Caco-2 (cell line): ENCODE measurements at regions not wholly inside any gene's neighbourhood (a gene's known extent, or its start where the extent isn't known, plus 50 kb on each side); places are given as distances from the start of the nearest gene placed in this dataset.

Experiments used
- BruUV-seq: library from RNA; stranded (reverse); fragments of 400-500 nt; replicated peaks from 2 replicates; lab custom pipeline; 2021; lab: Mats Ljungman, UMichigan
- CTCF ChIA-PET: fragments of 300-600 bp; sonication (Branson Sonifier 250); formaldehyde crosslinking; loops from one replicate; lab custom pipeline; 2022; ENCODE audit warnings: antibody characterized with exemption; lab: Charles Lee
- POLR2A ChIA-PET: fragments of 300-600 bp; sonication (Branson Sonifier 250); formaldehyde crosslinking; loops from one replicate; lab custom pipeline; 2022; ENCODE audit warnings: antibody characterized with exemption; lab: Charles Lee
- DNase-seq, 2 experiments: peaks; one replicate each; pipeline versions ENCODE4 v3.0.0 to v3.0.0-alpha.2; 2020 to 2022
- H3K27me3 ChIP-seq: replicated peaks from 2 replicates; pipeline ENCODE4 v1.6.0; 2011; ENCODE audit warnings: low read length; ENCODE audit not compliant: control insufficient read depth, insufficient read depth
- H3K36me3 ChIP-seq: 2 replicates; pipeline ENCODE4 v1.5.1; 2011; ENCODE audit warnings: low read length; ENCODE audit not compliant: control insufficient read depth, insufficient read depth
- H3K4me1 ChIP-seq: fragments of 250-450 bp; sonication (Bioruptor Pico); 2 replicates; pipeline ENCODE4 v1.5.1; 2020; ENCODE audit warnings: mild to moderate bottlenecking
- H3K4me3 ChIP-seq: 2 replicates; pipeline ENCODE4 v1.5.1; 2011; ENCODE audit warnings: low read depth, mild to moderate bottlenecking, control low read depth, low read length
- H3K9me3 ChIP-seq: fragments of 250-450 bp; sonication (Bioruptor Pico); 2 replicates; pipeline ENCODE4 v1.5.1; 2020; ENCODE audit warnings: mild to moderate bottlenecking, moderate library complexity
- H3K27ac Mint-ChIP-seq: one replicate; pipeline ENCODE4 v1.8.0; 2022; ENCODE audit warnings: mixed read lengths; ENCODE audit not compliant: unreplicated experiment
- H3K27me3 Mint-ChIP-seq: one replicate; pipeline ENCODE4 v1.8.0; 2022; ENCODE audit warnings: mixed read lengths; ENCODE audit not compliant: insufficient read depth, unreplicated experiment
- H3K36me3 Mint-ChIP-seq: one replicate; pipeline ENCODE4 v1.8.0; 2022; ENCODE audit warnings: mild to moderate bottlenecking, mixed read lengths; ENCODE audit not compliant: insufficient read depth, unreplicated experiment
- H3K4me1 Mint-ChIP-seq: one replicate; pipeline ENCODE4 v1.8.0; 2022; ENCODE audit warnings: low read depth, mixed read lengths; ENCODE audit not compliant: unreplicated experiment
- H3K4me3 Mint-ChIP-seq: one replicate; pipeline ENCODE4 v1.8.0; 2022; ENCODE audit warnings: mild to moderate bottlenecking, moderate library complexity, mixed read lengths; ENCODE audit not compliant: unreplicated experiment
- H3K9me3 Mint-ChIP-seq: one replicate; pipeline ENCODE4 v1.8.0; 2022; ENCODE audit warnings: mixed read lengths; ENCODE audit not compliant: unreplicated experiment
- CTCF ChIP-seq, 2 experiments: fragments of 200-600 bp in 1 of 2; IDR thresholded peaks; 1 replicate in 1 of 2; 2 replicates in 1 of 2; pipeline versions ENCODE4 v1.5.1 to v1.8.0; 2011 to 2022; ENCODE audit warnings: antibody characterized with exemption in 1 of 2, control low read depth in 1 of 2, inconsistent platforms in 1 of 2, low read depth in 1 of 2, low read length in 1 of 2, mild to moderate bottlenecking in 1 of 2, moderate library complexity in 1 of 2; ENCODE audit not compliant: insufficient read depth in 1 of 2, severe bottlenecking in 1 of 2, unreplicated experiment in 1 of 2
- intact Hi-C: fragments of 100-400 bp; cut with micrococcal nuclease; formaldehyde crosslinking; loops from one replicate; pipeline ENCODE4 v1.10.0; 2022; ENCODE audit not compliant: unreplicated experiment

- BruUV-seq = no TSS peak
- H3K9me3 Mint-ChIP-seq = no peaks in the 10 kb centered on the region
- H3K4me3 ChIP-seq = no peak overlapping the region
- no peak for TF ChIP-seq CTCF (IDR thresholded peaks at IDR 0.05; ENCODE audit: insufficient read depth in 1 of 2, low read depth in 1 of 2, low read length in 1 of 2, severe bottlenecking in 1 of 2, unreplicated experiment in 1 of 2)
- H3K9me3 ChIP-seq = no peaks in the 10 kb centered on the region
- H3K27ac Mint-ChIP-seq = no peak overlapping the region
- no peak for DNase-seq
- no peaks in the 10 kb centered on the region for H3K36me3 Mint-ChIP-seq
- H3K27me3 Mint-ChIP-seq = peaks cover 4% of the 10 kb centered on the region
- no peaks in the 10 kb centered on the region for H3K36me3 ChIP-seq
- H3K27me3 ChIP-seq = no peaks in the 10 kb centered on the region
- CTCF ChIA-PET = no interaction called here
- no peaks in the 10 kb centered on the region for H3K4me1 ChIP-seq
- no peaks in the 10 kb centered on the region for H3K4me1 Mint-ChIP-seq
- POLR2A ChIA-PET = no interaction called here
- intact Hi-C loops = no loop called here
- no peak overlapping the region for H3K4me3 Mint-ChIP-seq
Measured at GRCh38 chr15:95095250-95095649, 863.9 kb downstream of the MCTP2 start.

- H3K27me3 ChIP-seq = no peaks in the 10 kb centered on the region
- DNase-seq = no peak
- H3K27ac Mint-ChIP-seq = no peak overlapping the region
- no peaks in the 10 kb centered on the region for H3K36me3 Mint-ChIP-seq
- ChIA-PET POLR2A (no interaction called here), CTCF (no interaction called here)
- no peaks in the 10 kb centered on the region for H3K9me3 ChIP-seq
- no peaks in the 10 kb centered on the region for H3K36me3 ChIP-seq
- intact Hi-C loops = no loop called here
- no peak overlapping the region for H3K4me3 ChIP-seq
- no peaks in the 10 kb centered on the region for H3K4me1 Mint-ChIP-seq
- TF ChIP-seq CTCF (IDR thresholded peaks at IDR 0.05; ENCODE audit: insufficient read depth in 1 of 2, low read depth in 1 of 2, low read length in 1 of 2, severe bottlenecking in 1 of 2, unreplicated experiment in 1 of 2) = no peak
- no peaks in the 10 kb centered on the region for H3K9me3 Mint-ChIP-seq
- no peaks in the 10 kb centered on the region for H3K4me1 ChIP-seq
- no peak overlapping the region for H3K4me3 Mint-ChIP-seq
- H3K27me3 Mint-ChIP-seq = peaks cover 4% of the 10 kb centered on the region
- BruUV-seq = no TSS peak
Measured at GRCh38 chr15:95096651-95097050, 865.3 kb downstream of the MCTP2 start.

GRCh38 chr15:95097361-95097760 lies 866.0 kb downstream of the MCTP2 start:
- no peak for DNase-seq
- Mint-ChIP-seq H3K4me3 (no peak overlapping the region), H3K4me1 (no peaks in the 10 kb centered on the region), H3K27me3 (peaks cover 3% of the 10 kb centered on the region), H3K9me3 (no peaks in the 10 kb centered on the region), H3K36me3 (no peaks in the 10 kb centered on the region), H3K27ac (no peak overlapping the region)
- ChIA-PET CTCF (no interaction called here), POLR2A (no interaction called here)
- H3K4me3 ChIP-seq = no peak overlapping the region
- no peaks in the 10 kb centered on the region for H3K9me3 ChIP-seq
- intact Hi-C loops = no loop called here
- no peaks in the 10 kb centered on the region for H3K27me3 ChIP-seq
- H3K4me1 ChIP-seq = no peaks in the 10 kb centered on the region
- BruUV-seq = no TSS peak
- no peaks in the 10 kb centered on the region for H3K36me3 ChIP-seq
- TF ChIP-seq CTCF (IDR thresholded peaks at IDR 0.05; ENCODE audit: insufficient read depth in 1 of 2, low read depth in 1 of 2, low read length in 1 of 2, severe bottlenecking in 1 of 2, unreplicated experiment in 1 of 2) = no peak
